Muscle of arm (tissue), 1 donor: ENCODE measurements at regions not wholly inside any gene's neighbourhood (a gene's known extent, or its start where the extent isn't known, plus 50 kb on each side); places are given as distances from the start of the nearest gene placed in this dataset.
"Not testable (repeated sequence)": the region's sequence is repeated elsewhere in the genome, so short reads cannot be mapped to it uniquely, and the experiment has no call there.

Experiments
- DNase-seq: peaks from one replicate; pipeline ENCODE4 v3.0.0-alpha.2; 2013

DNA sequence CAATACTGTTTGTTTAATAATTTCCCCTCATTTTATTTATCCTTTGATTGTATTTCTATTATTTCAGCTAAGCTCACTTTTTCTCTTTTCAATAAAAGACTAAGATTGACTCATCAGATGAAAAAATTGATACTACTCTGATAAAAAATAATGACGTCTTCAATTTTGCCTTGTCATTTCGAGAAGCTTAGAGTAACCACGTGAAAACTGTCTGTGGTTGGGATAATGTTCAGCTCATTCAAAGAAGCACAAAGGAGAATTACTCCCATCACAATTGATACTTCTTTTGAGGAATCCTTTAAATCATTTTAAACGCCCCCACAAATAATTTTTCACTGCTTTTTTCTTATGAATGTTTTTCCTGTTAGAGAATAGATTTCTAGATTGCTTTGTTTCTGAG is 318.7 kb upstream of the SLITRK1 start:
- DNase-seq, result no peak

GRCh38 chr13:84192125-84192524 is 309.9 kb upstream of the SLITRK1 start:
- no peak for DNase-seq

- DNase-seq, result no peak
Observed at GRCh38 chr13:84191139-84191538, 308.9 kb upstream of the SLITRK1 start.

DNA sequence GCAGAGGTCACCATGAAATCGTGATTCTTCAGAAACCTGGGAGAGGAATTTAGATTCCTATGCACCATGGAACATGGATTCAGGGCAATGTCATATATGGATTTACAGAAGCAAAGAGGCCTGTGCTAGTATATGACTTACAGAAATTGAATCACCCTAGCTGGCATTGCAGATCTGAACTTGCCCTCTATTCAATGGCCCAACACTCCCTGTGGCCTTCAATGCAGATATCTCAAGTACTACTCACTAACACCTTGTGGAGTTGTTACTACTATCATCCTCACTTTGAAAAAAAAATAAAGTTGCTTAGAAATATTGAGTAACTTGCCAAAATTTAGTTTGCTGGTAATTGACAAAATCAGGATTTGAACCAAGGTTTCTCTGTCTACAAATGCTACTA is 305.4 kb upstream of the SLITRK1 start:
- DNase-seq, result no peak

GRCh38 chr13:84139561-84140158 is 257.4 kb upstream of the SLITRK1 start:
- DNase-seq, result no peak

GRCh38 chr13:84137292-84137691 is 255.0 kb upstream of the SLITRK1 start:
- no peak for DNase-seq

GRCh38 chr13:84136582-84136981 is 254.3 kb upstream of the SLITRK1 start:
- no peak for DNase-seq

GRCh38 chr13:84132491-84132890 is 250.2 kb upstream of the SLITRK1 start:
- DNase-seq, result no peak

GRCh38 chr13:84131249-84131648 is 249.0 kb upstream of the SLITRK1 start:
- DNase-seq, result no peak

GRCh38 chr13:84130495-84131114 is 248.3 kb upstream of the SLITRK1 start:
- no peak for DNase-seq

DNA sequence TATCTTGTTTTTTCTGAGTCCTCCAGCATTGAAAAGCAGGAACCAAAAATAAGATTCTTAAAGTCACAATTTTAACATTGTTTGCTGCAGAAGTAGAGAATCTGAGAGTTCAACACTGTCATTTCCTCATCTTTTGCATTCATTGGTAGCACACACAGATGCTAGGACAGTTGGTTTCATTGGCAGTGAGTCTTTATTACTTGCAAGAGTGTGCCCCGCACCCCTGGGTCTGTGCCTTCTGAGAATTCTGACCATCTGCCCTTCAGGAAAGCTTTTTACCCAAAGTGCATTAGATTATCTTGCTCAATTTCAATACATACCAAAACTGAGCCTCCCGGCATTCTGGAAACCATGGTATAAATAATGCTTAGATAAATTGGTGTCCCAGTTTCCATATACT is 247.7 kb upstream of the SLITRK1 start:
- no peak for DNase-seq

- DNase-seq, result no peak
Observed at GRCh38 chr13:84127597-84128128, 245.4 kb upstream of the SLITRK1 start.

DNA sequence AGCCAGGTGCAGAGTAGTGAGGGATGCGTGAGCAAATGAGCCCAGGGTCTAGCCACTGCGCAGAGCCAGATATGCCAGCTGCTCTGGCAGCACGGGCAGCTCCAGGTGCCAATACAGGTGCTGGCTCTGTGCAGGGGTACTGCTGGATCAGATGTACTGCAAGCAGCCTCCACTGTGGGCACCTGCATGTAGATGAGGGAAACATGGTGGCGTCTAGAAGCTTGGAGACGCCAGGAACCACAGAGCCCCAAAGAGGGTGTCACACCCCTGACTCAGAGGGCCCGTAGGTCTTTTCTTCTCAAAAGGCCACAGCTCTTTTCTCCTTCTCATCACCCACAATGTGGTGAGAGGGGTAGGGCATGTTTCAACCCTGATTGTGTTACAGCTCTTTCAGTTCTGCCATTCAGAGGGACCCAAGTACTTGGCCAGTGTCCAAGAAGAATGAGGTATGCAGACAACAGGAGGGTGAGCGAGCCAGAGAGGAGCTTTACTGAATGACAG is 244.4 kb upstream of the SLITRK1 start:
- DNase-seq, result no peak

GRCh38 chr13:84121456-84121855 is 239.2 kb upstream of the SLITRK1 start:
- DNase-seq, result no peak

DNA sequence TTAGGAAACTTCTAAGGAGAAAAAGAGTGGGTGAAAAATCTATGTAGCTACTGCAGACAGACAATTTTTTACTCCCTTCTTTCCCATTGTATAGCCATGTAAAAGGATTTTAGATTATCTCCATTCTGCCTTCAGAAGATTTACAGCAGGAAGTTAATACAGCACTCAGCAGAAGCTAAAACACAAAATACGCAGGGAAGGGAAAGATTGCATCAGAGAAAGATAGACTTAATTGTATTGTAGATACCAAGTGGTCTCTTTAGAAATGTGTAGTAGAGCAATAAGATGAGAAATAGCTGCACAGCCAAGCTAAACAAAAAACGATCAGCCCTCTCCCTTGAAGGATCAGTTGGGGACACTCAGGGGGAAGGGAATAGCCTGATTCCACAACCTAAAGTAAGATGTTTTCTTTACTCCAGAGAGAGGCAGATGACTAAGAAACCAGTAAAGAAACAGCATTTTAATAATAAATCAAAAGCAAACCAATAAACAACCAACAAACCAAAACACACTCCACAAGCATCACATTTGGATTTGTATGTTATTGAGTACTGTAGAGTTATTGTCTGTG is 236.7 kb upstream of the SLITRK1 start:
- no peak for DNase-seq

- no peak for DNase-seq
Observed at GRCh38 chr13:84098273-84098672, 216.0 kb upstream of the SLITRK1 start.

- no peak for DNase-seq
Observed at GRCh38 chr13:84097148-84097547, 214.9 kb upstream of the SLITRK1 start.

GRCh38 chr13:84096216-84096615 is 213.9 kb upstream of the SLITRK1 start:
- no peak for DNase-seq

DNA sequence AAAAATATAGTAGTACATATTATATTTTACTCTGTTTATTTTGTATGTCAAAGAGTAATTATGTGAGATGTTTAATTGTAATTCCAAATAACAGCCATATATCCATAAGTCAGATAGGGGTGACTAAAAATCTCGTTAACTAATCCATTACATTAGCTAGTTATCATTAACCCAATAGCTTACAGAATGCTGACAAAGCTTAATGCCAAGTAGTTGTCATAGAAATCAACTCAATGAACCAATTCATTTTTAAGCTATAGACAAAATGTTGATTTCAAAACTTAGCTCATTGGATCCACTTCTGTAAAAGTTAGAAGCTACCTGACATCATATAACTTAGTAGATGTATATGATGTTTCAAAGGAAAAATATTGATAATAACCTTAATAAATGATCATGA is 206.7 kb upstream of the SLITRK1 start:
- DNase-seq, result no peak

GRCh38 chr13:84086847-84087162 is 204.5 kb upstream of the SLITRK1 start:
- no peak for DNase-seq

DNA sequence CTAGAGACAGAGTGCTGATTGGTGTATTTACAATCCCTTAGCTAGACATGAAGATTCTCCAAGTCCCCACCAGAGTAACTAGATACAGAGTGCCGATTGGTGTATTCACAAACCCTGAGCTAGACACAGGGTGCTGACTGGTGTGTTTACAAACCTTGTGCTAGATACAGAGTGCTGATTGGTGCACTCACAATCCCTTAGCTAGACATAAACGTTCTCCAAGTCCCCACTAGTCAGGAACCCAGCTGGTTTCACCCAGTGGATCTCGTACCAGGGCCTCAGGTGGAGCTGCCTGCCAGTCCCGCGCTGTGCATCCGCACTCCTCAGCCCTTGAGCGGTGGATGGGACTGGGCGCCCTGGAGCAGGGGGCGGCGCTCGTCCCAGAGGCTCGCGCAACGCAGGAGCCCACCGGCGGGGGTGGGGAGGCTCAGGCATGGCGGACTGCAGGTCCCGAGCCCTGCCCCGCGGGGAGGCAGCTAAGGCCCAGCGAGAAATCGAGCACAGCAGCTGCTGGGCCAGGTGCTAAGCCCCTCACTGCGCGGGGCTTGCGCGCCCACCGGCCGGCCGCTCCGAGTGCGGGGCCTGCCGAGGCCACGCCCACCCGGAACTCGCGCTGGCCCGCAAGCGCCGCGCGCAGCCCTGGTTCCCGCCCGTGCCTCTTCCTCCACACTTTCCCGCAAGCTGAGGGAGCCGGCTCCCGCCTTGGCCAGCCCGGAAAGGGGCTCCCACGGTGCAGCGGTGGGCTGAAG is 204.0 kb upstream of the SLITRK1 start:
- DNase-seq, result not testable (repeated sequence)

GRCh38 chr13:84082462-84082861 is 200.2 kb upstream of the SLITRK1 start:
- no peak for DNase-seq
